ENCODE measurements at regions not wholly inside any gene's neighbourhood (a gene's known extent, or its start where the extent isn't known, plus 50 kb on each side); places are given as distances from the start of the nearest gene placed in this dataset.
A peak's percentile ranks its signal among the peaks of the same experiment; 100 is the strongest.

DNA sequence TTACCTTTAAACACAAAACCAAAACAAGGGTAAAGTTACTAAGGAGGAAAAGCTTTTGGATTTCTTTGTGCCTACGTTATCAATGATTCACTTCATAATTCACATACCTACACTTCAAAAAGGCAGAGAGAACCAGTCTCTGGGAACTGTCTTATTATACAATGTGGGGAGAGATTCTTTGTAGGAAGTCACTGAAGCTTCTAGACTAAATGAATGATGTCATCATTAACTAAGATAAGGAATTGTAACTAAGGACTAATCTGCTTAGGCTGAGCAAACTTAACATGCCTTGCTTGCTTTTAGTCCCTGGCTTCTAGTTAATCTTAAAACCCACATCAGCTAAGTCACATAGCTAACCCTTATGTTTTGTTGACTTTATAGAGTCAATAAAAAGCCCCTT, 771.2 kb downstream of the NXPH1 start:
- peaks cover 31% of the 10 kb centered on the region for H3K4me1 Mint-ChIP-seq (ENCODE audit: low read depth)
- no peak for DNase-seq (ENCODE audit: low spot score, unreplicated experiment)
- peaks cover 17% of the 10 kb centered on the region for H3K9me3 Mint-ChIP-seq (ENCODE audit: low read depth)
- H3K27ac Mint-ChIP-seq, result peak overlapping the region; percentile 91
- H3K36me3 Mint-ChIP-seq (ENCODE audit: insufficient read depth), result peaks cover 3% of the 10 kb centered on the region
- TF ChIP-seq, protein P1, sequence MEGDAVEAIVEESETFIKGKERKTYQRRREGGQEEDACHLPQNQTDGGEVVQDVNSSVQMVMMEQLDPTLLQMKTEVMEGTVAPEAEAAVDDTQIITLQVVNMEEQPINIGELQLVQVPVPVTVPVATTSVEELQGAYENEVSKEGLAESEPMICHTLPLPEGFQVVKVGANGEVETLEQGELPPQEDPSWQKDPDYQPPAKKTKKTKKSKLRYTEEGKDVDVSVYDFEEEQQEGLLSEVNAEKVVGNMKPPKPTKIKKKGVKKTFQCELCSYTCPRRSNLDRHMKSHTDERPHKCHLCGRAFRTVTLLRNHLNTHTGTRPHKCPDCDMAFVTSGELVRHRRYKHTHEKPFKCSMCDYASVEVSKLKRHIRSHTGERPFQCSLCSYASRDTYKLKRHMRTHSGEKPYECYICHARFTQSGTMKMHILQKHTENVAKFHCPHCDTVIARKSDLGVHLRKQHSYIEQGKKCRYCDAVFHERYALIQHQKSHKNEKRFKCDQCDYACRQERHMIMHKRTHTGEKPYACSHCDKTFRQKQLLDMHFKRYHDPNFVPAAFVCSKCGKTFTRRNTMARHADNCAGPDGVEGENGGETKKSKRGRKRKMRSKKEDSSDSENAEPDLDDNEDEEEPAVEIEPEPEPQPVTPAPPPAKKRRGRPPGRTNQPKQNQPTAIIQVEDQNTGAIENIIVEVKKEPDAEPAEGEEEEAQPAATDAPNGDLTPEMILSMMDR (IDR thresholded peaks at IDR 0.05; ENCODE audit: unreplicated experiment), result no peak
- H3K4me3 Mint-ChIP-seq (ENCODE audit: low read depth), result no peak overlapping the region
- H3K27me3 Mint-ChIP-seq, result no peaks in the 10 kb centered on the region

DNA sequence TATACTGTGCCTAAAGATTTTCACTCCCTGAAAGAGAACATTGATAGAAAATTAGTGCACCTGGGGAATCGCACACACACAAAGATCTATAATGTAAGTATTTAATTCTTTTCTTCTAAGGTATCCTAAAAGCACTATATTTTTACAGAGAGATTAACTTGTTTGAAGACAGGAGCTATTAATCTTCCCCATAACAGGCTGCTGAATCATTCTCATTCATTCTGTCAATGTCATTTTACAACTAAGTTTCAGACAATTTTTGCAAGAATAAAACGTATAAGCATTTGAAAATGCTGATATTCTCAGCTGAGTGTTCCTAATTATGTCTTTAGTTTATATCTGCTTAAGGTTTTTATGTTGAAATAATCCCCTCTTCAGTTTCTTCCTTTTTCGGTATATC, 776.7 kb downstream of the NXPH1 start:
- Mint-ChIP-seq H3K27me3 (no peaks in the 10 kb centered on the region), H3K4me1 (ENCODE audit: low read depth) (peaks cover 21% of the 10 kb centered on the region), H3K4me3 (ENCODE audit: low read depth) (no peak overlapping the region), H3K36me3 (ENCODE audit: insufficient read depth) (peaks cover 3% of the 10 kb centered on the region), H3K27ac (no peak overlapping the region), H3K9me3 (ENCODE audit: low read depth) (peaks cover 22% of the 10 kb centered on the region)
- TF ChIP-seq, protein P1 (IDR thresholded peaks at IDR 0.05; ENCODE audit: unreplicated experiment), result no peak
- DNase-seq (ENCODE audit: low spot score, unreplicated experiment), result no peak

DNA sequence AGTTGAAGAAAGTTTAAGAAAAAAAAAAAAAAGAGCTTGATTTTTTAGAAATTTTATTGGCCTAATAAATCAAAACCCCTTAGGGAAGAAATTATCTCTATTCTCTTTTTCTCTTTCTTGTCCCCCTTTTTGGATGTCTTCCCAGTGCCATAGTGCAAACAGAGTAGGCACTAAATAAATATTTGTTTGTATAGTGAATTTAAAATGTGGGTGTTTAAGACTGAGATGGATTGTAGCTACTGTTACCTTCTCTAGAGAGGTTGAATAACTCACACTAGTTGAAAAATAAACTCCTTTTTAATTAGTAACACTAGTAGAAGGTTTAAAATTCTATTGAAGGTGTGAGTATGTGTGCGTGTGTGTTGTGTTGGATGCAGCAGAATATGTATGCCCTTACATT, 783.8 kb downstream of the NXPH1 start:
- Mint-ChIP-seq H3K36me3 (ENCODE audit: insufficient read depth) (no peaks in the 10 kb centered on the region), H3K4me1 (ENCODE audit: low read depth) (no peaks in the 10 kb centered on the region), H3K9me3 (ENCODE audit: low read depth) (peaks cover 7% of the 10 kb centered on the region), H3K4me3 (ENCODE audit: low read depth) (no peak overlapping the region), H3K27ac (no peak overlapping the region), H3K27me3 (no peaks in the 10 kb centered on the region)
- no peak for DNase-seq (ENCODE audit: low spot score, unreplicated experiment)
- TF ChIP-seq, protein P1 (IDR thresholded peaks at IDR 0.05; ENCODE audit: unreplicated experiment), result no peak

DNA sequence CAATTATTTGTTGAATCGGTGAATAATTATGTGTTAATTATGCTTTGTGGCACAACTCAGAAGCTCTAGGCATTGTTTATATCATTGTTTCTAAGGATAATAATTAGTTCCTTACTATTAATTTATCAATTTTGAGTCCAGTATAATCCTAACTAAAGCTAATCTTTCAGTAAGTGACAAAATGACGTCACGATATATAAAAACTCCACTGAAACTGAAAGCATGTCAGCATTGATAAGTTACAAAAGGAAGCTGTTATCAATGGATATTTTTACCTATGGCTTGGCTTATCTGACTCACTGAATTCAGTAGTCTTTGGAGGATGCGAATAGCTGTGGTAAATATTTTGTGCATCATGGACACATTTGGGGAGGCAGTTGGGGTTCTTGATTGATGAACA, 793.1 kb downstream of the NXPH1 start:
- peaks cover 11% of the 10 kb centered on the region for H3K9me3 Mint-ChIP-seq (ENCODE audit: low read depth)
- no peaks in the 10 kb centered on the region for H3K27me3 Mint-ChIP-seq
- peaks cover 3% of the 10 kb centered on the region for H3K36me3 Mint-ChIP-seq (ENCODE audit: insufficient read depth)
- H3K27ac Mint-ChIP-seq, result no peak overlapping the region
- H3K4me3 Mint-ChIP-seq (ENCODE audit: low read depth), result no peak overlapping the region
- no peak for DNase-seq (ENCODE audit: low spot score, unreplicated experiment)
- peaks cover 12% of the 10 kb centered on the region for H3K4me1 Mint-ChIP-seq (ENCODE audit: low read depth)
- TF ChIP-seq, protein P1 (IDR thresholded peaks at IDR 0.05; ENCODE audit: unreplicated experiment), result no peak

DNA sequence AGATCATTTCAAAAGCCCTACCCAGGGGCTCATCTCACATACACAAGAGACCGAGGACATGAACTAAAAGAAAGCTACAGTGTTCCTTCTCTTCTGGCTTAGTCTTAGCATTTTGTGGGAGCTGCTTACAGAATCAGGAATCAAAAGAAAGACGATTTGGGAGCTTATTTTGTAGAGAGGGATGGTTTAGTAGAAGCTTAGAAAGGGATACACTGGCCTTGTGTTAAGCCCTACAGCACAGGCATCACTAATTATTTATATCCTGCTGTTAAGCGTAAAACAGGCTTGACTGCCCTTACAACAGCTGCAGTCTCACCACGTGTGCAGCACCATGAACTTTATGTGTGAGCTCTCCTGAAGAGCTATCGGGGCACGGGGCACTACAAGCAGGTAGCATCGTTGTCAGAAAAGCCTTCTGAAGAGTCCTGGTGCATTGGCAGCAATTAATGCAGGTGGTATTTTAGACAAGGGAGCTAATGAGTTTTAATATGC, 798.3 kb downstream of the NXPH1 start:
- Mint-ChIP-seq H3K27me3 (no peaks in the 10 kb centered on the region), H3K4me1 (ENCODE audit: low read depth) (peaks cover 23% of the 10 kb centered on the region), H3K9me3 (ENCODE audit: low read depth) (peaks cover 3% of the 10 kb centered on the region), H3K27ac (peak overlapping the region; percentile 57), H3K4me3 (ENCODE audit: low read depth) (peak overlapping the region; percentile 7), H3K36me3 (ENCODE audit: insufficient read depth) (no peaks in the 10 kb centered on the region)
- TF ChIP-seq, protein P1 (IDR thresholded peaks at IDR 0.05; ENCODE audit: unreplicated experiment), result no peak
- no peak for DNase-seq (ENCODE audit: low spot score, unreplicated experiment)
